ENCODE measurements at regions not wholly inside any gene's neighbourhood (a gene's known extent, or its start where the extent isn't known, plus 50 kb on each side); places are given as distances from the start of the nearest gene placed in this dataset.

DNA sequence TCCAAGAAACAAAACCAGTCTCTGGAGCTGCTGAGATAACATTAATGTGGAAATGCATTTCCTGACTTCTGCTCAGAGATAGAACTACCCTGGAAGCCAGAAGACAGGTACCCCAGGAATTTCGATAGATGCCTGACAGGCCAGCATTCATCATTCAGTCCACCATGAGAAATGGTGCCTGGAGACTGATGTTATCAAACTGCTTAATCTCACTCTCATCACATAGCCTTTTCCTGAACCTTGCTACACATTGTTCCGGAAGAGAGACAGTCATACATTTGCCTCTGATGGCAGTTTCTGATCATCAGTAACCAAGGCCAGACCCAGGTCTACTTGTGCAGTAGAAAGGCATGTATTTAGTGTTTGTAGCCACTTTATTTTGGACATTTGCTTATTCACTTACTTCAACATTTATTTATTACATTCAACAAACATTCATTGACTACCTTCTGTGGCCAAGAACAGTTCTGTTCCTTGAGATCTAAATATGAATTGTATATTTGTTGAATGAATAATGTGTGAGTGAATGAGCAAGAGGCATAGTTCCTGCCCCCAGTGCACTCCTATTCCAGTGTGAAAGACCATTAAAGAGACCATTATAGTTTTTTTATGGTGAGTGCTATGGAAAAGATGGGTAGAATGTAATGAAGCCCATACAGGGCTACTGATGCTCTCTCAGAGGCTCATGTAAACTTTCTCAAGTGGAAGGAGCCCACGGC lies 485.7 kb downstream of the NUF2 start:
- TF ChIP-seq, protein P1, sequence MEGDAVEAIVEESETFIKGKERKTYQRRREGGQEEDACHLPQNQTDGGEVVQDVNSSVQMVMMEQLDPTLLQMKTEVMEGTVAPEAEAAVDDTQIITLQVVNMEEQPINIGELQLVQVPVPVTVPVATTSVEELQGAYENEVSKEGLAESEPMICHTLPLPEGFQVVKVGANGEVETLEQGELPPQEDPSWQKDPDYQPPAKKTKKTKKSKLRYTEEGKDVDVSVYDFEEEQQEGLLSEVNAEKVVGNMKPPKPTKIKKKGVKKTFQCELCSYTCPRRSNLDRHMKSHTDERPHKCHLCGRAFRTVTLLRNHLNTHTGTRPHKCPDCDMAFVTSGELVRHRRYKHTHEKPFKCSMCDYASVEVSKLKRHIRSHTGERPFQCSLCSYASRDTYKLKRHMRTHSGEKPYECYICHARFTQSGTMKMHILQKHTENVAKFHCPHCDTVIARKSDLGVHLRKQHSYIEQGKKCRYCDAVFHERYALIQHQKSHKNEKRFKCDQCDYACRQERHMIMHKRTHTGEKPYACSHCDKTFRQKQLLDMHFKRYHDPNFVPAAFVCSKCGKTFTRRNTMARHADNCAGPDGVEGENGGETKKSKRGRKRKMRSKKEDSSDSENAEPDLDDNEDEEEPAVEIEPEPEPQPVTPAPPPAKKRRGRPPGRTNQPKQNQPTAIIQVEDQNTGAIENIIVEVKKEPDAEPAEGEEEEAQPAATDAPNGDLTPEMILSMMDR (IDR thresholded peaks at IDR 0.05), result no peak
- no peak for TF ChIP-seq POLR2A (IDR thresholded peaks at IDR 0.05)
